AG04449 (cell line): ENCODE measurements at regions not wholly inside any gene's neighbourhood (a gene's known extent, or its start where the extent isn't known, plus 50 kb on each side); places are given as distances from the start of the nearest gene placed in this dataset.
"Not testable (repeated sequence)": the region's sequence is repeated elsewhere in the genome, so short reads cannot be mapped to it uniquely, and the experiment has no call there.

Experiments used
- CTCF ChIA-PET: fragments of 350-600 bp; formaldehyde crosslinking; extraction: SDS; loops from one replicate; lab custom pipeline; 2021; ENCODE audit warnings: antibody characterized with exemption; lab: Yijun Ruan, JAX
- POLR2A ChIA-PET: fragments of 400-600, 350-600 bp; formaldehyde crosslinking; extraction: SDS; loops from one replicate; lab custom pipeline; 2020; ENCODE audit warnings: antibody characterized with exemption, inconsistent platforms; lab: Yijun Ruan, JAX
- DNase-seq: peaks from one replicate; pipeline ENCODE4 v3.0.0-alpha.2; 2010; ENCODE audit warnings: low read depth, low spot score
- H3K4me3 ChIP-seq: 2 replicates; pipeline ENCODE4 v1.5.1; 2011; ENCODE audit warnings: low read depth, mild to moderate bottlenecking, control low read depth, low read length
- CTCF ChIP-seq: IDR thresholded peaks from one replicate; pipeline ENCODE4 v1.5.1; 2011; ENCODE audit warnings: mild to moderate bottlenecking, moderate library complexity, low read length, control low read depth, inconsistent platforms; ENCODE audit not compliant: insufficient read depth; ENCODE audit errors: missing control alignments

GRCh38 chr2:198518935-198519334, 714.5 kb downstream of the PLCL1 start:
- ChIA-PET POLR2A (no interaction called here), CTCF (no interaction called here)
- DNase-seq, result no peak
- no peak for TF ChIP-seq CTCF
- no peak overlapping the region for H3K4me3 ChIP-seq

- ChIA-PET CTCF (no interaction called here), POLR2A (no interaction called here)
- no peak overlapping the region for H3K4me3 ChIP-seq
- no peak for TF ChIP-seq CTCF
- no peak for DNase-seq
Observed at GRCh38 chr2:198517976-198518375, 713.6 kb downstream of the PLCL1 start.

GRCh38 chr2:198508610-198509009, 704.2 kb downstream of the PLCL1 start:
- CTCF ChIA-PET, DNase-seq, H3K4me3 ChIP-seq, POLR2A ChIA-PET: not testable (repeated sequence)

GRCh38 chr2:198499539-198499938, 695.1 kb downstream of the PLCL1 start:
- ChIA-PET POLR2A (no interaction called here), CTCF (interaction anchor here (1.5 kb wide), 1 partner anchor 125 kb away, joined by 4 read pairs; no protein-coding TSS in a partner anchor)
- TF ChIP-seq CTCF, result no peak
- DNase-seq, result peak; percentile 29
- no peak overlapping the region; the same call in none of the 2 replicates for H3K4me3 ChIP-seq

- no peak for TF ChIP-seq CTCF
- no peak for DNase-seq
- ChIA-PET POLR2A (no interaction called here), CTCF (no interaction called here)
- H3K4me3 ChIP-seq, result no peak overlapping the region
Observed at GRCh38 chr2:198498516-198498915, 694.1 kb downstream of the PLCL1 start.

- TF ChIP-seq CTCF, result no peak
- POLR2A ChIA-PET, result no interaction called here
- CTCF ChIA-PET, result no interaction called here
- H3K4me3 ChIP-seq, result no peak overlapping the region
- no peak for DNase-seq
Observed at GRCh38 chr2:198498048-198498447, 693.7 kb downstream of the PLCL1 start.

GRCh38 chr2:198494931-198495330, 690.5 kb downstream of the PLCL1 start:
- H3K4me3 ChIP-seq, result no peak overlapping the region
- TF ChIP-seq CTCF, result no peak
- CTCF ChIA-PET, result no interaction called here
- POLR2A ChIA-PET, result no interaction called here
- DNase-seq, result no peak
